Gastrocnemius medialis (tissue), 4 donors: ENCODE measurements at regions not wholly inside any gene's neighbourhood (a gene's known extent, or its start where the extent isn't known, plus 50 kb on each side); places are given as distances from the start of the nearest gene placed in this dataset.

Source experiments
- POLR2A ChIP-seq, 2 donors: fragments of 450-650 bp; IDR thresholded peaks; one replicate each; pipeline ENCODE4 v1.6.1; 2017; ENCODE audit warnings: antibody characterized with exemption in 2 of 2, mild to moderate bottlenecking in 2 of 2, moderate library complexity in 2 of 2
- TF ChIP-seq, protein P1 (sequence below), 5 experiments: fragments of 450-650 bp in 3 of 5; fragments of 200-600 bp in 2 of 5; sonication (generic) in 2 of 5; IDR thresholded peaks in 4 of 5; conservative IDR thresholded peaks in 1 of 5; 1 replicate in 4 of 5; 2 replicates in 1 of 5; pipeline ENCODE4 v1.5.1; 2016 to 2019; ENCODE audit warnings: antibody characterized with exemption in 5 of 5, mild to moderate bottlenecking in 3 of 5, moderate library complexity in 3 of 5

DNA sequence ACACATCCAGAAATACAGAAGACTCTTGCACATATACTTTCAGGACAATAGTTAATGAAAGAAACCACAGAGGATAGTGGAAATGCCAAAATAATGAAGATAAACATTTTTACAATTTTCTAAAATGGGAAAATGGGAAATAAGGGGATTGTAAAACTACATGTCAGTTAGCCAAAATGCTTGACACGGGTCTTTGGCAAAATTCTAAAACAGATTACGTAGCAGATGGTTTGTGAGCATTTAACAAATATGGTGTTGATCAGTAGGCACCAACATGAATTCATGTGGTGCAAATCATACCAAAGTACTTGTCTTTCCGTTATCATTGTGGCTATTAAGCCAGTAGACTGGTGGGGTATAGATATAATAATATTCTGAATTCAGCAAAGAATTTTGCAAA lies 348.5 kb upstream of the ROBO1 start:
- TF ChIP-seq, protein P1, sequence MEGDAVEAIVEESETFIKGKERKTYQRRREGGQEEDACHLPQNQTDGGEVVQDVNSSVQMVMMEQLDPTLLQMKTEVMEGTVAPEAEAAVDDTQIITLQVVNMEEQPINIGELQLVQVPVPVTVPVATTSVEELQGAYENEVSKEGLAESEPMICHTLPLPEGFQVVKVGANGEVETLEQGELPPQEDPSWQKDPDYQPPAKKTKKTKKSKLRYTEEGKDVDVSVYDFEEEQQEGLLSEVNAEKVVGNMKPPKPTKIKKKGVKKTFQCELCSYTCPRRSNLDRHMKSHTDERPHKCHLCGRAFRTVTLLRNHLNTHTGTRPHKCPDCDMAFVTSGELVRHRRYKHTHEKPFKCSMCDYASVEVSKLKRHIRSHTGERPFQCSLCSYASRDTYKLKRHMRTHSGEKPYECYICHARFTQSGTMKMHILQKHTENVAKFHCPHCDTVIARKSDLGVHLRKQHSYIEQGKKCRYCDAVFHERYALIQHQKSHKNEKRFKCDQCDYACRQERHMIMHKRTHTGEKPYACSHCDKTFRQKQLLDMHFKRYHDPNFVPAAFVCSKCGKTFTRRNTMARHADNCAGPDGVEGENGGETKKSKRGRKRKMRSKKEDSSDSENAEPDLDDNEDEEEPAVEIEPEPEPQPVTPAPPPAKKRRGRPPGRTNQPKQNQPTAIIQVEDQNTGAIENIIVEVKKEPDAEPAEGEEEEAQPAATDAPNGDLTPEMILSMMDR (IDR thresholded peaks at IDR 0.05 in 4 of 5, conservative IDR thresholded peaks at IDR 0.05 in 1 of 5) = no peak
- no peak for TF ChIP-seq POLR2A (IDR thresholded peaks at IDR 0.05)
